Stimulated activated CD8-positive, alpha-beta memory T cell treated with anti-CD3 and anti-CD28 coated beads, Interleukin-7, amount 100 ng/mL, for 48 hours (primary cell): ENCODE measurements at regions not wholly inside any gene's neighbourhood (a gene's known extent, or its start where the extent isn't known, plus 50 kb on each side); places are given as distances from the start of the nearest gene placed in this dataset.

ENCODE experiments used
- DNase-seq, 2 donors: peaks; one replicate each; pipeline ENCODE4 v3.0.0-alpha.2; 2020; ENCODE audit warnings: low read depth in 1 of 2; ENCODE audit errors: extremely low read depth in 1 of 2

DNA sequence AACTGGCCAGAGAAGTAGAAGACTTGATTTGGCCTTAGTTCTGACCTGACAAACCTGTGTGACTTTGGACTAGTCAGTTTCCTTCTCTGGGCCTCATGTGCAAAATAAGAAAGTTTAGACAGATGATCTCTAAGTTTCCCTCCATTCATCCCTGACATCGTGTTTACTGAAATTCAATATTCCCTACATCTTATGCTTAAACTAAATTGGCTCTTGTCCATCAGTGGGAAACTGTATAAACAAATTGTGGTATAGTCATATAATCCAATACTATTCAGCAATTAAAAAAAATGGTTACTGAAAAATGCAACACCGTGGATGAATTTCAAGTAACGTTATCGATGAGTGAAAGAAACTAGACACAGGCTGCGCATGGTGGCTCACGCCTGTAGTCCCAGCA is 64.4 kb upstream of the HRH1 start:
- DNase-seq = no peak

DNA sequence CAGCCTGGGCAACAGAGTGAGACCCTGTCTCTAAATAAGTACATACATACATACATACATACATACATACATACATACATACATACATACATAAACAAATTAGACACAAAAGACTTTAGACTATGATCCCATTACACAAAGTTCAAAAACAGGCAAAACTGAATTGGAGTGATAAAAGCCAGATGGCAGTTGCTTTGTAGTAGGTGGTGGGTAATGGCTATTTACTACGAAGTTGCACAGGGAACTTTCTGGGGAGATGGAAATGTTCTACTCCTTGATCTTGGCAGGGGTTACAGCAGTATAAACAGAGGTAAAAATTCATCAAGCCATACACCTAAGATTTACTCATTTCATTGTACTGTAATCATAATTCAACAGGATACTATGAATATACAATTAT is 63.7 kb upstream of the HRH1 start:
- DNase-seq = no peak

DNA sequence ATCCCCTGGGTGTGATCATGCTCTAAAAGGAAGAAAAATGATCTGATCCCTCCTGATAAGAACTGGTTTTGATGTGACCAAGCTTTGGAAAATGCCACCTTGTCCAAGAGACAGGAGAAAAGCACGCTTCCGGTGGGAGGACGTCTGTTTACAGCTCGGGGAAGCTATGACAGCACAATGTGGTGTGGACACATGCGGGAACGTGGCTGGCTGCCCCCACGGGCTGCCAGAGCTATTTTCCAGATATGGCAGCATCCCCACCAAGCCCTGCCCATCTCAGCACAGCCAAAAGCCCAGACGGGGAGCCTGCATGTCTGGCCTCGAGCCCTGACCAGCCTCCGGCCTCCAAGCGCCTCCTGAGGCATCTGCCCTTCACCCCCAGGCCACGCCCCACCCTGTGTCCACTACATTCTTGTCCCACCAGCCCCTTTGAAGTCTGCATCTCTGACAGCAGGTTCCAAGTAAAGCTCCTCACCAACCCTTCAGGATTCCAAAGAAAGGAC is 63.2 kb upstream of the HRH1 start:
- DNase-seq = no peak

- DNase-seq = no peak
These were observed 62.5 kb upstream of the HRH1 start for GRCh38 chr3:11091791-11092190.

- no peak for DNase-seq
These were observed 60.4 kb upstream of the HRH1 start for GRCh38 chr3:11093823-11094340.

GRCh38 chr3:11095932-11096265 is 58.4 kb upstream of the HRH1 start:
- no peak for DNase-seq

DNA sequence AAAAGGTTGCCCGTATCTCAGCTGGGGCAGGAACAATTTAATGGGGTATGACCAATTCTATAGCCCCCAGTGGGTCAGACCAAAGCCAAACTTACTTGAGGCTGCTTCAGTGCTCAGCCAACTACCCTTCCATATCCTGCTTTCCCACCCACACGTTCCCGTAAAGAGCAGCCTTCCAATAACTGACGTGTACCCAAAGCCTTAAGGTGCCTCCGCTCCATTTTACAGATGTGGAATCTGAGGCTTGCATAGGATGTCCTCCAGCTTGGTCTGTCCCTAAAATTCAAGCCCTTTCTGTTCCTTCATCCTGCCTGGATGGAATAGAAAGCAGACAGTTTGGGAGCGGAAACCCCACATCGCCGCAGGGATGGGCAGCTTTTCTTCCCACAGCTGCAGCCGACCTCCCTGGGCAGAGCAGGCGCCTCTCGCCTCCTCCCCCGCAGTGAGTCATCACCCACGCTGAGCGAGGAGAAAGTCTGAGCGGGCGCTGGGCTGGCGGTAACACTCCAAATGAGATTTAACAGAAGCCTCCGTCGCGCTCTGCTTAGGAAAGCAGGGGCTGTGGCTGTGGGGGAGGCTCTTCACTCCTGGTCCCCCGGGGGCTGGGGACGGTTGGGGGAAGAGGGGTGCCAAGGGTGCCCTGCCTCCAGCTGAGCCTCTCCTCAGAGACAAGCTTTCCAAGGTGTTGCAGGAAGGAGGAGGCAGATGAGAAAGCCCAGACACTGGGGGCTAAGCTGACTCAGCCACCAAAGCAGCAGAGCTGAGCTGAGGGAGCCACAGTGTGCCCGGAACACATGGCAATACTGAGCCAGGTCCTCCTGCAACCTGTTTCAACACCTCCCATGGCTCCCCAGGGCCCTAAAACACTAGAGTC is 57.8 kb upstream of the HRH1 start:
- DNase-seq = peak; percentile 51 to 74

DNA sequence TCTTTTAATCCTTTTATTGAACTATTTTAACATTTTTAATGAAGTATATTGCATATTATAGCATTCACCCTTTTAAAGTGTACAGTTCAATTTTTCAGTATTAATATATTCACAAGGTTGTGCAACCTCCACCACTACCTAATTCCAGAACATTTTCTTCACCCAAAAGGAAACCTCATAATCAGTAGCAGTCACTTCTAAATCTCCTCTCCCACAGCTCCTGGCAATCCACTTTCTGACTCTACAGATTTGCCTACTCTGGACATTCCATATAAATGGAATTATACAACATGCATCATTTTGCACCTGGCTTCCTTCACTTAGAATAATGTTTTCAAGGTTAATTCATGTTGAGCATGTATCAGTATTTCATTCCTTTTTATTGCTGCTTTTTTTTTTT is 55.0 kb upstream of the HRH1 start:
- DNase-seq = no peak
